GM23338 (cell line): ENCODE measurements at regions not wholly inside any gene's neighbourhood (a gene's known extent, or its start where the extent isn't known, plus 50 kb on each side); places are given as distances from the start of the nearest gene placed in this dataset.

Source experiments
- CREB1 ChIP-seq: fragments of 250-450 bp; sonication (Bioruptor Pico); IDR thresholded peaks from 2 replicates; pipeline ENCODE4 v1.5.0; 2020; ENCODE audit warnings: low read depth, mild to moderate bottlenecking, moderate library complexity
- CTCF ChIP-seq, 2 experiments: fragments of 200-600 bp in 1 of 2; sonication (generic) in 1 of 2; conservative IDR thresholded peaks; 2 replicates each; pipeline versions ENCODE4 v1.5.1 to v1.6.1; 2016 to 2017; ENCODE audit warnings: antibody characterized with exemption in 2 of 2, low read depth in 2 of 2, mild to moderate bottlenecking in 2 of 2, moderate library complexity in 1 of 2
- EZH2phosphoT487 ChIP-seq: fragments of 200-600 bp; sonication (generic); IDR thresholded peaks from one replicate; pipeline ENCODE4 v1.8.1; 2018; ENCODE audit warnings: antibody characterized with exemption; ENCODE audit not compliant: unreplicated experiment
- JUNB ChIP-seq: IDR thresholded peaks from one replicate; pipeline ENCODE4 v1.6.1; 2016; ENCODE audit warnings: antibody characterized with exemption; ENCODE audit not compliant: unreplicated experiment
- NANOG ChIP-seq: IDR thresholded peaks from 2 replicates; pipeline ENCODE4 v1.6.1; 2016; ENCODE audit warnings: antibody characterized with exemption, borderline replicate concordance
- POLR2AphosphoS5 ChIP-seq: IDR thresholded peaks from 2 replicates; pipeline ENCODE4 v1.6.1; 2016; ENCODE audit warnings: antibody characterized with exemption, low read depth
- STAT1 ChIP-seq: IDR thresholded peaks from one replicate; pipeline ENCODE4 v1.6.1; 2016; ENCODE audit warnings: antibody characterized with exemption; ENCODE audit not compliant: unreplicated experiment
- TF ChIP-seq, protein P1 (sequence below): IDR thresholded peaks from one replicate; pipeline ENCODE4 v1.6.1; 2018; ENCODE audit warnings: antibody characterized with exemption; ENCODE audit not compliant: unreplicated experiment

GRCh38 chr5:8767111-8767510 is 778.8 kb downstream of the SEMA5A start:
- TF ChIP-seq EZH2phosphoT487 (no peak), CTCF (conservative IDR thresholded peaks at IDR 0.05; ENCODE audit: low read depth in 2 of 2) (no peak), STAT1 (no peak), CREB1 (no peak), POLR2AphosphoS5 (no peak), NANOG (no peak), JUNB (no peak)
- TF ChIP-seq, protein P1, sequence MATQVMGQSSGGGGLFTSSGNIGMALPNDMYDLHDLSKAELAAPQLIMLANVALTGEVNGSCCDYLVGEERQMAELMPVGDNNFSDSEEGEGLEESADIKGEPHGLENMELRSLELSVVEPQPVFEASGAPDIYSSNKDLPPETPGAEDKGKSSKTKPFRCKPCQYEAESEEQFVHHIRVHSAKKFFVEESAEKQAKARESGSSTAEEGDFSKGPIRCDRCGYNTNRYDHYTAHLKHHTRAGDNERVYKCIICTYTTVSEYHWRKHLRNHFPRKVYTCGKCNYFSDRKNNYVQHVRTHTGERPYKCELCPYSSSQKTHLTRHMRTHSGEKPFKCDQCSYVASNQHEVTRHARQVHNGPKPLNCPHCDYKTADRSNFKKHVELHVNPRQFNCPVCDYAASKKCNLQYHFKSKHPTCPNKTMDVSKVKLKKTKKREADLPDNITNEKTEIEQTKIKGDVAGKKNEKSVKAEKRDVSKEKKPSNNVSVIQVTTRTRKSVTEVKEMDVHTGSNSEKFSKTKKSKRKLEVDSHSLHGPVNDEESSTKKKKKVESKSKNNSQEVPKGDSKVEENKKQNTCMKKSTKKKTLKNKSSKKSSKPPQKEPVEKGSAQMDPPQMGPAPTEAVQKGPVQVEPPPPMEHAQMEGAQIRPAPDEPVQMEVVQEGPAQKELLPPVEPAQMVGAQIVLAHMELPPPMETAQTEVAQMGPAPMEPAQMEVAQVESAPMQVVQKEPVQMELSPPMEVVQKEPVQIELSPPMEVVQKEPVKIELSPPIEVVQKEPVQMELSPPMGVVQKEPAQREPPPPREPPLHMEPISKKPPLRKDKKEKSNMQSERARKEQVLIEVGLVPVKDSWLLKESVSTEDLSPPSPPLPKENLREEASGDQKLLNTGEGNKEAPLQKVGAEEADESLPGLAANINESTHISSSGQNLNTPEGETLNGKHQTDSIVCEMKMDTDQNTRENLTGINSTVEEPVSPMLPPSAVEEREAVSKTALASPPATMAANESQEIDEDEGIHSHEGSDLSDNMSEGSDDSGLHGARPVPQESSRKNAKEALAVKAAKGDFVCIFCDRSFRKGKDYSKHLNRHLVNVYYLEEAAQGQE = no peak
